HG02623 (cell line): ENCODE measurements at regions not wholly inside any gene's neighbourhood (a gene's known extent, or its start where the extent isn't known, plus 50 kb on each side); places are given as distances from the start of the nearest gene placed in this dataset.

Experiments
- ATAC-seq: cut with Tn5 transposase; IDR thresholded peaks from one replicate; pipeline ENCODE4 v1.9.1; 2021; ENCODE audit warnings: moderate library complexity; ENCODE audit not compliant: unreplicated experiment

GRCh38 chr4:36709991-36710390 lies 428.6 kb downstream of the DTHD1 start:
- ATAC-seq = no peak

- no peak for ATAC-seq
Observed at GRCh38 chr4:36712013-36712412, 430.6 kb downstream of the DTHD1 start.

GRCh38 chr4:36716874-36717273 lies 435.5 kb downstream of the DTHD1 start:
- ATAC-seq = no peak

GRCh38 chr4:36719425-36719824 lies 438.0 kb downstream of the DTHD1 start:
- no peak for ATAC-seq

GRCh38 chr4:36722986-36723385 lies 441.6 kb downstream of the DTHD1 start:
- ATAC-seq = no peak

- no peak for ATAC-seq
Observed at GRCh38 chr4:36734334-36734733, 452.9 kb downstream of the DTHD1 start.

- ATAC-seq = no peak
Observed at GRCh38 chr4:36737691-36738090, 456.3 kb downstream of the DTHD1 start.

GRCh38 chr4:36740796-36741310 lies 459.4 kb downstream of the DTHD1 start:
- ATAC-seq = no peak

- no peak for ATAC-seq
Observed at GRCh38 chr4:36747277-36748129, 466.1 kb downstream of the DTHD1 start.

GRCh38 chr4:36753048-36753447 lies 471.6 kb downstream of the DTHD1 start:
- no peak for ATAC-seq

GRCh38 chr4:36757580-36758311 lies 476.3 kb downstream of the DTHD1 start:
- ATAC-seq = no peak

GRCh38 chr4:36758312-36759178 lies 477.1 kb downstream of the DTHD1 start:
- ATAC-seq = no peak

- ATAC-seq = no peak
Observed at GRCh38 chr4:36761607-36762006, 480.2 kb downstream of the DTHD1 start.

GRCh38 chr4:36763814-36764213 lies 480.7 kb upstream of the NWD2 start:
- no peak for ATAC-seq

- no peak for ATAC-seq
Observed at GRCh38 chr4:36767596-36767995, 476.9 kb upstream of the NWD2 start.

- no peak for ATAC-seq
Observed at GRCh38 chr4:36771411-36772153, 473.0 kb upstream of the NWD2 start.

- ATAC-seq = no peak
Observed at GRCh38 chr4:36772154-36772516, 472.4 kb upstream of the NWD2 start.

- ATAC-seq = no peak
Observed at GRCh38 chr4:36773467-36773866, 471.1 kb upstream of the NWD2 start.

GRCh38 chr4:36775544-36775943 lies 469.0 kb upstream of the NWD2 start:
- ATAC-seq = no peak

GRCh38 chr4:36779601-36780000 lies 464.9 kb upstream of the NWD2 start:
- no peak for ATAC-seq
